ENCODE measurements at regions not wholly inside any gene's neighbourhood (a gene's known extent, or its start where the extent isn't known, plus 50 kb on each side); places are given as distances from the start of the nearest gene placed in this dataset.

GRCh38 chr9:109588415-109588814 lies 90.3 kb upstream of the PTPN3 start:
- TF ChIP-seq POLR2AphosphoS5 (IDR thresholded peaks at IDR 0.05): no peak
- TF ChIP-seq POLR2A (IDR thresholded peaks at IDR 0.05): no peak
- TF ChIP-seq CTCF (IDR thresholded peaks at IDR 0.05 in 8 of 11, conservative IDR thresholded peaks at IDR 0.05 in 3 of 11): no peak

Measured in spleen (tissue), 7 donors.